NB4 (cell line): ENCODE measurements at regions not wholly inside any gene's neighbourhood (a gene's known extent, or its start where the extent isn't known, plus 50 kb on each side); places are given as distances from the start of the nearest gene placed in this dataset.
"Not testable (repeated sequence)": the region's sequence is repeated elsewhere in the genome, so short reads cannot be mapped to it uniquely, and the experiment has no call there.

Experiments
- DNase-seq: peaks from one replicate; pipeline ENCODE4 v3.0.0; 2010; ENCODE audit warnings: low read depth
- H3K4me3 ChIP-seq: one replicate; pipeline ENCODE4 v1.5.1; 2011; ENCODE audit warnings: mild to moderate bottlenecking, low read depth, low read length, moderate library complexity
- CTCF ChIP-seq: IDR thresholded peaks from one replicate; pipeline ENCODE4 v1.5.1; 2012; ENCODE audit warnings: low read depth, low read length
- MAX ChIP-seq: IDR thresholded peaks from 2 replicates; pipeline ENCODE4 v1.6.1; 2011; ENCODE audit warnings: low read depth, low read length
- MYC ChIP-seq: IDR thresholded peaks from 2 replicates; pipeline ENCODE4 v1.6.1; 2011; ENCODE audit warnings: low read depth, low read length
- POLR2A ChIP-seq: IDR thresholded peaks from 2 replicates; pipeline ENCODE4 v1.6.1; 2011; ENCODE audit warnings: mild to moderate bottlenecking; ENCODE audit not compliant: insufficient read length; ENCODE audit errors: extremely low read depth

- no peak for TF ChIP-seq MYC
- no peak for DNase-seq
- no peak overlapping the region for H3K4me3 ChIP-seq
These were observed 53.1 kb upstream of the SETMAR start for GRCh38 chr3:4250064-4250463.

GRCh38 chr3:4251412-4251811 lies 51.8 kb upstream of the SETMAR start:
- DNase-seq = no peak
- no peak overlapping the region for H3K4me3 ChIP-seq
- no peak for TF ChIP-seq CTCF
- TF ChIP-seq MAX = no peak
- TF ChIP-seq POLR2A = no peak
- no peak for TF ChIP-seq MYC

GRCh38 chr3:4253072-4253832 lies 49.9 kb upstream of the SETMAR start:
- not testable (repeated sequence) for H3K4me3 ChIP-seq

More at GRCh38 chr3:4253072-4253832, 49.9 kb upstream of the SETMAR start:
- DNase-seq = not testable (repeated sequence)
